ENCODE measurements at regions not wholly inside any gene's neighbourhood (a gene's known extent, or its start where the extent isn't known, plus 50 kb on each side); places are given as distances from the start of the nearest gene placed in this dataset.

- Mint-ChIP-seq H3K4me3 (ENCODE audit: unreplicated experiment) (no peak overlapping the region), H3K27ac (ENCODE audit: low read depth, unreplicated experiment) (no peak overlapping the region), H3K9me3 (ENCODE audit: unreplicated experiment) (no peaks in the 10 kb centered on the region), H3K4me1 (ENCODE audit: insufficient read depth, unreplicated experiment) (no peaks in the 10 kb centered on the region), H3K36me3 (ENCODE audit: insufficient read depth, unreplicated experiment) (no peaks in the 10 kb centered on the region), H3K27me3 (ENCODE audit: insufficient read depth, unreplicated experiment) (peaks cover 55% of the 10 kb centered on the region)
- CTCF ChIA-PET = no interaction called here
- DNase-seq (ENCODE audit: unreplicated experiment) = no peak
- POLR2A ChIA-PET = no interaction called here
- intact Hi-C loops (cut with micrococcal nuclease) = no loop called here
- no peak for TF ChIP-seq CTCF (IDR thresholded peaks at IDR 0.05; ENCODE audit: unreplicated experiment)
- no TSS peak for BruUV-seq (replicated peaks)
Measured at GRCh38 chr13:71055644-71056043, 811.4 kb downstream of the DACH1 start.

- Mint-ChIP-seq H3K4me1 (ENCODE audit: insufficient read depth, unreplicated experiment) (no peaks in the 10 kb centered on the region), H3K27ac (ENCODE audit: low read depth, unreplicated experiment) (no peak overlapping the region), H3K27me3 (ENCODE audit: insufficient read depth, unreplicated experiment) (peaks cover 59% of the 10 kb centered on the region), H3K4me3 (ENCODE audit: unreplicated experiment) (no peak overlapping the region), H3K36me3 (ENCODE audit: insufficient read depth, unreplicated experiment) (no peaks in the 10 kb centered on the region), H3K9me3 (ENCODE audit: unreplicated experiment) (no peaks in the 10 kb centered on the region)
- TF ChIP-seq CTCF (IDR thresholded peaks at IDR 0.05; ENCODE audit: unreplicated experiment) = no peak
- intact Hi-C loops (cut with micrococcal nuclease) = no loop called here
- no peak for DNase-seq (ENCODE audit: unreplicated experiment)
- POLR2A ChIA-PET = no interaction called here
- no TSS peak for BruUV-seq (replicated peaks)
- CTCF ChIA-PET = no interaction called here
Measured at GRCh38 chr13:71055047-71055446, 812.0 kb downstream of the DACH1 start.

- no peaks in the 10 kb centered on the region for H3K4me1 Mint-ChIP-seq (ENCODE audit: insufficient read depth, unreplicated experiment)
- no peak for TF ChIP-seq CTCF (IDR thresholded peaks at IDR 0.05; ENCODE audit: unreplicated experiment)
- H3K36me3 Mint-ChIP-seq (ENCODE audit: insufficient read depth, unreplicated experiment) = no peaks in the 10 kb centered on the region
- no peak overlapping the region for H3K4me3 Mint-ChIP-seq (ENCODE audit: unreplicated experiment)
- no peak for DNase-seq (ENCODE audit: unreplicated experiment)
- POLR2A ChIA-PET = interaction anchor here (0.6 kb wide), 1 partner anchor 32 kb away, joined by 3 read pairs; no protein-coding TSS in a partner anchor
- intact Hi-C loops (cut with micrococcal nuclease) = no loop called here
- BruUV-seq (replicated peaks) = no TSS peak
- CTCF ChIA-PET = no interaction called here
- peaks cover 66% of the 10 kb centered on the region for H3K27me3 Mint-ChIP-seq (ENCODE audit: insufficient read depth, unreplicated experiment)
- no peaks in the 10 kb centered on the region for H3K9me3 Mint-ChIP-seq (ENCODE audit: unreplicated experiment)
- H3K27ac Mint-ChIP-seq (ENCODE audit: low read depth, unreplicated experiment) = no peak overlapping the region
Measured at GRCh38 chr13:71054358-71054757, 812.6 kb downstream of the DACH1 start.

GRCh38 chr13:71051573-71051972 is 815.4 kb downstream of the DACH1 start:
- H3K4me3 Mint-ChIP-seq (ENCODE audit: unreplicated experiment) = no peak overlapping the region

More at GRCh38 chr13:71051573-71051972, 815.4 kb downstream of the DACH1 start:
- no TSS peak for BruUV-seq (replicated peaks)
- Mint-ChIP-seq H3K27ac (ENCODE audit: low read depth, unreplicated experiment) (no peak overlapping the region), H3K36me3 (ENCODE audit: insufficient read depth, unreplicated experiment) (no peaks in the 10 kb centered on the region), H3K9me3 (ENCODE audit: unreplicated experiment) (no peaks in the 10 kb centered on the region), H3K27me3 (ENCODE audit: insufficient read depth, unreplicated experiment) (peaks cover 86% of the 10 kb centered on the region), H3K4me1 (ENCODE audit: insufficient read depth, unreplicated experiment) (no peaks in the 10 kb centered on the region)
- no peak for TF ChIP-seq CTCF (IDR thresholded peaks at IDR 0.05; ENCODE audit: unreplicated experiment)
- intact Hi-C loops (cut with micrococcal nuclease) = no loop called here
- CTCF ChIA-PET = no interaction called here
- POLR2A ChIA-PET = no interaction called here
- DNase-seq (ENCODE audit: unreplicated experiment) = no peak

All from MCF 10A (cell line).